ENCODE measurements at regions not wholly inside any gene's neighbourhood (a gene's known extent, or its start where the extent isn't known, plus 50 kb on each side); places are given as distances from the start of the nearest gene placed in this dataset.
"Not testable (repeated sequence)": the region's sequence is repeated elsewhere in the genome, so short reads cannot be mapped to it uniquely, and the experiment has no call there.

DNA sequence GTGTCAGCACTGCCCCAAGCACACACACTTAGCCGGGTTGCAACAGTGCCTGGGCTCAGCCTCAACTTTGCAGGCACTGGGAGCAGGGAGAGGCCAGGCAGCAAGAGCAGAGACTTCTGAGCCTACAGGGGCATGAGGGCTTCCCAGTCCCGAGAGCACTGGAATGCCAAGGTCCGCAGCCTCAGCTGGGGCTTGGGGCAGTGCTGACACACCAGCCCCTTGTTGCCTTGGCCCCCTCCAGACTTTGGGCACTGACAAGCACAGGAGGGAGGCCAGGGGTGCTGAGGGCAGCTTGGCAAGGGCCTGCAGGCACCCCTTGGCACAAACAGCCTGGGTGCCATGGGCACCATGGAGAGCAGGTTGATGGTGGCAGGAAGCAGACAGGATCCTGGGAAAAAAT lies 531.1 kb upstream of the SLC39A10 start:
- DNase-seq, result not testable (repeated sequence)

- no peak for DNase-seq
Observed at GRCh38 chr2:195124391-195125079, 532.5 kb upstream of the SLC39A10 start.

GRCh38 chr2:195122653-195123052 lies 534.4 kb upstream of the SLC39A10 start:
- DNase-seq, result no peak

GRCh38 chr2:195121341-195121740 lies 535.7 kb upstream of the SLC39A10 start:
- no peak for DNase-seq

GRCh38 chr2:195119231-195119630 lies 537.8 kb upstream of the SLC39A10 start:
- DNase-seq, result no peak

DNA sequence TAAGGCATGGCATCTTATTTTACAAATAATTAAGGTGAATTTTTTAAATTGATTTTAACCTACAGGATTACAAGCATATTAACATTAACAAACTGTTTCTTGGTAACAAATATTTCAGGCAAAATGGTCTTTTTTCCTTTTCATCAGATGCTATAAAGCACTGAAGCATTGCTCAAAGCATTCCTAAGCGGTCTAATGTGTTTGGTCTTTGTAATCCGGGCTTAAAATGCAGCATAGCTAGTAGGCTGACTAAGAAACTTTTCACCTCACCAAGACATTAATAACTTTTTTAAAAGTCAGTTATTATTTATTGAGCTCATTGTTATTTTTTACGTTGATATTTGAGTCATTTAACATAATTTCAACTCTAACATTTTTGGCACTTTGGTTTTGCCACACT lies 538.8 kb upstream of the SLC39A10 start:
- DNase-seq, result no peak

GRCh38 chr2:195117011-195117410 lies 540.0 kb upstream of the SLC39A10 start:
- no peak for DNase-seq

DNA sequence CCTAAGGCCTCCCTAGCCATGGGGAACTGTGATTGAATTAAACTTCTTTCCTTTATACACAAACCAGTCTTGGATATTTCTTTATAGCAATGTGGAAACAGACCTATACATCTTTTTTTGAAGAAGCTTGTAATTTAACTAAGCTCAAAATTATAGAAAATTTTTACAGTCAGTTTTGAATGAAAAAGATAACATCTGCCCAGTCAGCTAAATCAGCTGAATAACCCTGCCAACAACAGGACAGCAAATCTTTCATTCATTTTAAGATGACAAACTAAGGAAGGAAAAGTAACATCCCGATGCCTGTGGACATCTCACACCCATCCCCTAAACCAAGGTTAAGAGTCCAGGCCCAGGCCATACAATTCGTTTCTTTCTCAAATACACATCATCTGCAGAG lies 541.3 kb upstream of the SLC39A10 start:
- no peak for DNase-seq

DNA sequence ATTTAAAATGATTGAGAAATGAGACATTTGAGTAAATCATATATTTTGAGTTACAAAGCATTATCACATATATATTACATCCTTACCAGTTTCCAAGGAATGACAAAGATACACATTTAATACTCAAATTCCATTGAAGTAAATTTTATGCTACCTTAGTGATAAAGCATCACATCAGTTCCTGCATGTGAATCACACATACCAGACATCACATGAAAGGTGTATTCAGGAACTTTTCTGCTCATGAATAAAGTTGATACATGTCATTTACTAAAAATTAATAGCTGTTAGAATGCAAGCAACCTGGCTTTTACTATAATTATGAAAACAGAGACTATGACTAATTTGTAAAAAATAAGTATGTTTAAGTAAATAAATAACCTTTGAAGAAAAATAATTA lies 548.8 kb upstream of the SLC39A10 start:
- DNase-seq, result no peak

GRCh38 chr2:195106681-195107380 lies 550.2 kb upstream of the SLC39A10 start:
- DNase-seq, result no peak

GRCh38 chr2:195105581-195105980 lies 551.4 kb upstream of the SLC39A10 start:
- DNase-seq, result no peak

DNA sequence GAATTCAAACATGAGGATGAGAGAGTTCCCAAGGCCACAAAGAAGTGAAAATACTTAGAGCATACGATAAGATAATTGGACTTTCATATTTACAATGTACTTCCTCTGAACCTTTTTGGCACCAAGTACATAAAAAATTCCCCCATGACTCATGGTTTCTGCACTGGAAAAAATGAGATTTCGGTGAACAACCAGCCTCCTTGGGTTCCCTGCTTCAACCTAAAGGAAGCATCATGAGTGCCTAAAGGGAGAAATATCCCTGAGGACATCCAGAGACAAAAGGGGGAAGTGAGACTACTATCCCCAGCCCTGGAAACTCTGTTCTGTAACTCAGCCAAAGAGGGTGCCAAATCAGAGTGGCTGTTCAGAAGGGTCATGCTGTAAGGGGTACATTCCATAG lies 562.7 kb upstream of the SLC39A10 start:
- no peak for DNase-seq

DNA sequence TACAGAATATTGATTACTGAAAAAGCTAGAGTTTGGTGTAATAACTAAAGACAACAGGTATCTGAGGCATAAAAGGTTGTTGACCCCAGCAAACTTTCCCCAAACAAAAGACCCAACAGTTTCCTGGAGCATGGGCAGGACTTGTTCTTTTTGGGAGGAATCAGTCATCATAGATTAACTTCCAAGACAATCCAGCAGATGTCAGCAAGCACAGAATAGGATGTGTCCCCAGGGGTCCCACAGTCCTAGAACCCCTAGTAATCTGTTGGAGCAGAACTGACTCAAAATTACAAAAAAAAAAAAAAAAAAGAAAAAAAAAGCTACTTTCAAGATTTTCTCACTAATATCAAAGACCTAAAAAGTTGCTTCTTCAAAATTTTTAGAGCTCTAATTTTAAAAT lies 564.7 kb upstream of the SLC39A10 start:
- DNase-seq, result no peak

- not testable (repeated sequence) for DNase-seq
Observed at GRCh38 chr2:195072806-195073205, 584.2 kb upstream of the SLC39A10 start.

- DNase-seq, result no peak
Observed at GRCh38 chr2:195057001-195057400, 600.0 kb upstream of the SLC39A10 start.

DNA sequence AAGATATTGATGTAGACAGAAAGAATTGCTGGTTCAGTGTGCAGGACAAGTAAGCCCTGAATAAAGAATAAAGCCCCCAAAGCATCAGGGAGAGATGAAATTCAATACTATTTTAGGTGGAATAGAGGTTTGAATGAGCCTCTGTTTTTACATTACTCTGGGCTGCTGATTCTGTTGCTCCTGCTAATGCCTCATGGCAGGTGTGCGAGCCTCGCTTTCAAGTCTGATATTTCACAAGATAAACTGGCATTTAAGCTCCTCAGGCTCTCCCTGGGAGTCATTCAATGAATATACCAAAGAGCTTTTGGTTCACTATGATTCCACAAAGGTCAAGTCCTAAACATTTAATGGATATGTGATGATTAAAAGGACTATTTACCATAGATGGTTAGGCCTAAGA lies 601.0 kb upstream of the SLC39A10 start:
- DNase-seq, result no peak

DNA sequence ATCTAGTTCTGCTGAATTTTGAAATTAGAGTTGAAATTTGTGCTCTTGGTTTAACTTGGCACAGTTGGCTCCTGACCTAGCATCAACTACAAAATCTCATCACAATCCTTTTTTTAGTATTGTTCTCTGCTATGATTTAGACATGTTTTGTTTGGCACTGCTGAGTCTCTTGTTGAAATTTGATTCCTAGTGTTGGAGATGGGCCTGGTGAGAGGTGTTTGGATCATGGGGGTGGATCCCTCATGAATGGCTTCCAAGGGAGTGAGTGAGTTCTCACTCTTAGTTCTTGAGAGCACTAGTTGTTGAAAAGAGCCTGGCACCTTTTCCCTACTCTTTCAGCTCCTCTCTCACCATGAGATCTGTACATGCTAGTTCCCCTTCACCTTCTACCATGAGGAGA lies 605.6 kb upstream of the SLC39A10 start:
- no peak for DNase-seq

- no peak for DNase-seq
Observed at GRCh38 chr2:195049372-195050031, 607.5 kb upstream of the SLC39A10 start.

- DNase-seq, result no peak
Observed at GRCh38 chr2:195047955-195048354, 609.1 kb upstream of the SLC39A10 start.

DNA sequence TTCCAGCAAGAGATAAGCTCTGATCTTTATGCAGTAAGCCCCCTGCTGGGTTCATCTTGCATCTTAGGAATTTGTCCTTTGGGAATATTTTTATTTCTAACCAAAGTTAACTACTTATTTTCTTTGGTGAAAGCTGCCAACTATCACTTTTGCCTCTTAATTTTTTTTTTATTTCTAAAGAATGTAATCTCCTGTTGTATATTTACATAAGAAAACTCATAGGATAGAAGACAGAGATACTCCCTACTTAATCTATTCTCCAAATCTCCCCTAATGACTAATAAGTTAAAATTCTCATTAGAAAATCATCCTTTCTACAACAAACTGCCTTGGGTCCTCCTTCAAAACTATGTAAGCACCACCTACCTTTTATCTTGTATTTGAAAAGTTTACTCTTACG lies 612.2 kb upstream of the SLC39A10 start:
- no peak for DNase-seq

DNA sequence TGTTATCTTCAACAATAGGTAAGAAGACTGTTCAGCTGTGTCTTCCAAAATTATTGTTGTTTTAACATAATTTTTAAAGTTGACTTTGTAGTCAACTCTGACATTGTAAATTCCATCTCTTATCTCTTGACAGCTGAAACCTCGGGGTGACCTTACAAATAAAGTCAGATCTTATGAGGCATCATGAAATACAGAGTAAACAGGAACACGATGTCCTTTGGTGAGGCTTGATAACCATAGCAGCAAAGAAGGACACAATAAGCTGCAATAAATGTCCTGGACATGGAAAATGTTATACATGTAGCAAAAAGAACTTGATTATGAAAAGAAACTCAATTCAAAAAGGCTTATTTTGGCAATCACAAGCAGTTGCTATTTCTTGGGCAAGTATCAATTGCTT lies 618.9 kb upstream of the SLC39A10 start:
- no peak for DNase-seq

DNA sequence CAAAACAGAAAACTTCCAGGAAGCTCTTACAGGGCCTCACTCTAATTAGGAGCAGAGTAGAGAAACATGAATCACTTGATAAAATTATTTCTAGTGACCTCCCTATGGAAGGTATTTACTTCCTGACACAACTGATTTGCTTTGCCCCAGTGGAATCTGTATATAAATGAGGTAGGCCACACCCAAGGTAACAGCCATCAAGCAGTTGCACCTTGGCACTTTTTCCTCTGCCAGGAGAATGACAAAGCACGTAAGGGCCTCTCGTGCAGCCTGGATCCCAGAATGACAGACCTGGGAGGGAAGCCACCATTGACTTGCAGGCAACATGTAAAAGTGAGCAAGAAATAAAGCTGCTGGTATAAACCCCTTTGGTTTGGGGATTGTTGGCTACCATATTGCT lies 620.0 kb upstream of the SLC39A10 start:
- DNase-seq, result no peak

GRCh38 chr2:195031411-195031810 lies 625.6 kb upstream of the SLC39A10 start:
- DNase-seq, result no peak

Measured in central memory CD4-positive, alpha-beta T cell (primary cell).